HG03460 (cell line): ENCODE measurements at regions not wholly inside any gene's neighbourhood (a gene's known extent, or its start where the extent isn't known, plus 50 kb on each side); places are given as distances from the start of the nearest gene placed in this dataset.

ENCODE experiments used
- ATAC-seq: cut with Tn5 transposase; IDR thresholded peaks from one replicate; pipeline ENCODE4 v1.9.1; 2021; ENCODE audit not compliant: unreplicated experiment

DNA sequence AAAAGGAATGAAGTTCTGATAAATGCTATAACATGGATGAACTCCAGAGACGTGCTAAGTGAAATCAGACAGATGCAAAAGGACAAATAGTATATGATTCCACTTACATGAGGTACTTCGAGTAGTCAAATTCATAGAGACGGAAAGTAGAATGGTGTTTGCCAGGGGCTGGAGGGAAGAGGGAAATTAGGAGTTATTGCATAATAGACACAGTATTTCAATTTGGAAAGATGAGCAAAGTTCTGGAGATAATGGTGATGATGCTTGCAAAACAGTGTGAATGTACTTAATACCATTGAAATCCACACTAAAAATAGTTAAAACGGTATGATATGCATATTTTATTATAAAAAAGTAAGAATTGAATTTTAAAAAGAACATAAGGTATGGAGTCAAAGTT lies 84.9 kb upstream of the STXBP5 start:
- ATAC-seq, result no peak

- no peak for ATAC-seq
Observed at GRCh38 chr6:147122823-147123222, 81.4 kb upstream of the STXBP5 start.

DNA sequence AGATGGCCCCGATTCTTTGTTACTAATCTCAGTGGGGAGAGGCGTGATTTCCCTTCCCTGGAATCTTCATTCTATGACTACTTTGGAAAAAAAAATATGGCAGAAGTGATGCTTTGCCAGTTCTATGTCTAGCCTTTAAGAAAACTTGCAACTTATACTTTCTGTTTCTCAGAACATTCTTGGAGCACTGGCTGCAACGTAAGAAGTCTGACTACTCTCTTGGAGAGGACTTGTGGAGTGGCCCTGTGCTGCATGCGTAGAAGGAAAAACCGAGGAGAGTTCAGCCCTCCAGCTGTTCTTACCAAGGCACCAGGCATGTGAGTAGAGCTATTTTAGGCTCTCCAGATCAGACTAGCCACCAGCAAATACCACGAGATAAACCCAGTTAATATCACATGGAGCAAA lies 77.6 kb upstream of the STXBP5 start:
- ATAC-seq, result no peak

GRCh38 chr6:147127587-147127986 lies 76.6 kb upstream of the STXBP5 start:
- no peak for ATAC-seq

- no peak for ATAC-seq
Observed at GRCh38 chr6:147128056-147128455, 76.2 kb upstream of the STXBP5 start.

DNA sequence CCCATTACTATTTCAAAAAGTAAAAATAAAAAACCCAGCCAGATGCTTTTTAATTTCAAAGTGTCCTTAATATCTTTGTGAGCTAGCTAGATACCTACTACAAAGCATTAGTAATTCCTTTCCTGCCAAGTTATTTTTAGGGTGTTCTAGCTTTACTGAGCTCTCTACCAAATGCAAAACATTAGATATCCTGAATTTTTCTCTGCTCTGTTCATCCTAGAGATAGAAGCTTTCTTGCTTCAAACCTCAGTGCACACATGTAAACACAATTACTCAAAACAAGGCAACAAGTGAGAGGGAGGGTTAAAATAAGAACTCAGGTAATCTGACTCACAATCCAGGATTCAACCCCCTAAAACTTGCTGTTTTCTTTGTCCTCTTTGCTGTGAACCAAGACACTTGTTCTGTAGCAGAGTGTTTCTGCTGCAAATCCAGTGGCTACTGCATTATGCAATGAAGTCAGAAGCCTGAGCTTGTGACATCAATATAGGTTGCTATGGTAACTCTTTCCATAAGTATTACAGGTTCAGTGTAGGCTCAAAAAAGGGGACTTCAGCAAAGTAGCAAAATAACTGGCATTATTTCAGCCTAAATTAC lies 72.6 kb upstream of the STXBP5 start:
- no peak for ATAC-seq

DNA sequence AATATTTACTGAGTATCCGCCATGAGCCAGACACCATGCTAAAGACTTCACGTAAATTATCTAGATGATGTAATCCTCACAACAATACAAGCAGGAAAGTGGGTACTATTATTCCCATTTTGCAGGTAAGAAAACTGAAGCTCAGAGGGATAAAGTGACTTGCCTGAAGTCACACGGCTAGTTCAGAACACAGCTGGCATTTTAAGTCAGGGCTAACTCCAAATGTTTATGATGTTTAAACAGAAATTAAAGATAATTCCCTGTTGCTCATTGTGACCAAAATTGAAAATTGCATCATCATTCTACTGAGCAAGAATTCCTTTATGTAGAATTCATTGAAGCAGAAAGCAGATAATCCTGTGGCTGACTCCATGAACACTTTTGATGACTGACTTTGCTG lies 71.3 kb upstream of the STXBP5 start:
- no peak for ATAC-seq

- ATAC-seq, result no peak
Observed at GRCh38 chr6:147133669-147134068, 70.5 kb upstream of the STXBP5 start.

GRCh38 chr6:147135211-147135681 lies 69.0 kb upstream of the STXBP5 start:
- no peak for ATAC-seq

- ATAC-seq, result no peak
Observed at GRCh38 chr6:147136057-147136456, 68.2 kb upstream of the STXBP5 start.

DNA sequence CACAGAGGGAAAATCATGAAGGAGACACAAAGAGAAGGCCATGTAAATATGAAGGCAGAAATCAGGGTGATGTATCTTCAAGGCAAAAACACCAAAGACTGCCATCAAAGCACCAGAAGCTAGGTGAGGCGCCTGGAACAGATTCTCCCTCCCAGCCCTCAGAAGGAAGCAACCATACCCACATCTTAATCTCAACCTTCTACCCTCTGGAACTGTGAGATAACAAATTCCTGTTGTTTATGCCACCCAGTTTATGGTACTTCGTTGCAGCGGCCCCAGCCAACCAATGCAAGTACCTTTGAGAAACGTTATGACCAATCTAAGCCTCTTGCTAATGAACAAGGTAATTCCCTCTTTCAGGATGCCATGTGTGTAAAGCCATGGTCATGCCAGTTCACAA lies 66.2 kb upstream of the STXBP5 start:
- no peak for ATAC-seq

DNA sequence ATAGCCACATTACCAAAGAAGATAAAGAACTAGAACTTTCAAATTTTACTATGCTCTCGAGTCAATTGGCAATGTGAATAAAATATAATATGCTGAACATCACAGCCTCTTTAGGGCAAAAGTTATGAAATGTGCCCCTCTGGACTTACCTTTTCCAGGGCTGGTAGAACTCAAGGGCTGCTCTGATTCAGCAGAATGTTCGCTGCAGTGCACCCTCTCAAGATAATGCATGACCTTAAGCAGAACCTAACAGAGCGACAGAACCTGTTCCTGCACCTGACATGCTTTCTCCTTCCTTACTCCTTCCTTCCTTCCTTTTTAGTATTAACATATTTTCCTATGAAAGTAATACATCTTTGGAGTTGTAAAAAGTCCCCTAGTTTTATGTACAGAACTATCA lies 65.4 kb upstream of the STXBP5 start:
- ATAC-seq, result no peak

DNA sequence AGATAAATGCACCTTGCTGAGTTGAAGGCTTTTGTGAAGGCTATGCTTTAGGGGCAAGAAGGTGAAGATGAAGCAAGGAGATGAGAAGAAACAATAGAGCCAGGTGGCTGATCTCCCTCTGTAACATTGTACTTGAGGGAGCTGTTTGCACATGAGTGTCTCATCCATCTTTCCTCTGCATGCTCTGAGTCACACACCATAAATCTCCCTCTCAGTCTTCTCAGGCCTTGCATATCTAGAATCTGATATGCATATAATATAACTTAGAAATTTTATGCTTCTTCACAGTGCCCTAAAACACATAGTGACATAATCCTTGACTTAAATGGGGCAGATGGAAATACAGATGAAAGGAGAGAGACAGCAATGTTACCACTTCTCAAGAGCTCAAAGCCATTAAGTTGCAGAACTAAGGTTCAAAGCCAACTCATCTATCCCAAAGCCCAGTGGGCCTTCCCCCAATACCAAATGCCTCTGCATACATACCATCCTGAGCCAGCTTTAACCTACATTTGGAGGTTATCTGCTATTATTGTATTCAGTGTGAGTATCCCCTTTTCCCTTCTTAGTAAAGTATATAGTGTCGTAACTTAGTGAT lies 62.4 kb upstream of the STXBP5 start:
- ATAC-seq, result no peak

DNA sequence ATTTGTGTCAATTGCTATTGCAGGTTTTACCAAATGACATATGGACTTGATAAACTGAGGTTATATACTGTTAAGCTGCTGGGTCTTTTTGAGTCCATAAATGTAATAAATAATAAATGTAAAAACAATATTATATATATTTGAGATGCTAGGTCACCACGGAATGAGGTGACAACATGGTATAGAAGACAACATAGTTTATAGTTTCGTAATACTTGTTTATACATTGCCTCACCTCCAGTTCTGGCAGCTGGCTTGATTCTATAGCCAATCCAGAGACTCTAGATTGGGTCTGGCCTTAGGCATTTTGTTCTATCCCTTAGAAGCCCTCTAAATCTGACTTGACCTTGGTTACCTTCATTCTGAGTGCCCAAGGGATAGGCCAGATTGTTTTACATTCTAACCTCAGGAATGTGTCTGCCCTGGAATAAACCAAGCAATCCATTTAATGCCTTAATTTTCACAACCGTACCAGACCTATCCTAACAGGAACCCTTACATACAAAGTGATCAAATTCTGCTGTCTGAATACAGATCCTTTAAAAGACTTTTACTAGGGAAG lies 61.5 kb upstream of the STXBP5 start:
- ATAC-seq, result no peak

GRCh38 chr6:147149092-147149491 lies 55.1 kb upstream of the STXBP5 start:
- no peak for ATAC-seq

DNA sequence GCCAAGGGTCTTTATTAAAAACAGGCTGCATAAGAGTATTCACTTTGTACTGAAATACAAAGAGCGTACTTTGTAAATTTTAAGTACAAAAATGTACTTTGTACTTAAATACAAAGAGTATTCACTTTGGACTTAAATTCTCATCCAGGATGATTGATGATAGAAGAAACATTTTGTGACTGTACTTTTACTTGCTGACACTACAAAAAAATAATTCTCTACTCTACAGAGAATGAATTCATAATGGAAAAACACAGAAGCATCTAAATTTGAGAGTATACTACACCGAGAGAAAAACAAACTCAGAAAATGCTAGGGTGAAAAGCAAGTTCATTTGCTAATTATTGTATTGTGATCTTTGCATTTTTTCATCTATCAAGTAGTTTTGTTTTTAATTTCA lies 54.4 kb upstream of the STXBP5 start:
- no peak for ATAC-seq

GRCh38 chr6:147150293-147150692 lies 53.9 kb upstream of the STXBP5 start:
- ATAC-seq, result no peak
